ENCODE measurements at regions not wholly inside any gene's neighbourhood (a gene's known extent, or its start where the extent isn't known, plus 50 kb on each side); places are given as distances from the start of the nearest gene placed in this dataset.

- Histone ChIP-seq H3K79me2 (ENCODE audit: insufficient read depth, low read length) (no peaks in the 10 kb centered on the region), H3K9ac (ENCODE audit: low read depth, low read length, poor library complexity, severe bottlenecking) (no peak overlapping the region), H3K4me3 (ENCODE audit: low read length, poor library complexity, severe bottlenecking) (no peak overlapping the region), H3K9me3 (ENCODE audit: insufficient read depth, low read depth, low read length) (no peaks in the 10 kb centered on the region; the same call in 1 of the 2 replicates), H4K20me1 (ENCODE audit: insufficient read depth, low read length, poor library complexity, severe bottlenecking) (no peaks in the 10 kb centered on the region), H3K4me1 (ENCODE audit: insufficient read depth, low read length, poor library complexity, severe bottlenecking) (no peaks in the 10 kb centered on the region), H3F3A (ENCODE audit: low read depth) (no peaks in the 10 kb centered on the region), H3K4me2 (ENCODE audit: low read depth, low read length, poor library complexity, severe bottlenecking) (no peak overlapping the region), H2AFZ (ENCODE audit: low read length) (no peak overlapping the region), H3K9me2 (replicated peaks; ENCODE audit: low read depth, low read length) (no peaks in the 10 kb centered on the region), H3K27me3 (ENCODE audit: insufficient read depth, low read length, poor library complexity, severe bottlenecking) (no peaks in the 10 kb centered on the region), H3K36me3 (ENCODE audit: insufficient read depth, low read length) (no peaks in the 10 kb centered on the region)
- TF ChIP-seq EZH2phosphoT487 (IDR thresholded peaks at IDR 0.05; ENCODE audit: borderline replicate concordance) (no peak), CTCF (conservative IDR thresholded peaks at IDR 0.05; ENCODE audit: low read length) (no peak)
These were observed 287.3 kb downstream of the PTPRU start for GRCh38 chr1:29523576-29523975.

- Histone ChIP-seq H3F3A (ENCODE audit: low read depth) (no peaks in the 10 kb centered on the region), H3K4me1 (ENCODE audit: insufficient read depth, low read length, poor library complexity, severe bottlenecking) (no peaks in the 10 kb centered on the region), H2AFZ (ENCODE audit: low read length) (no peak overlapping the region), H3K4me3 (ENCODE audit: low read length, poor library complexity, severe bottlenecking) (no peak overlapping the region), H3K36me3 (ENCODE audit: insufficient read depth, low read length) (no peaks in the 10 kb centered on the region), H3K27me3 (ENCODE audit: insufficient read depth, low read length, poor library complexity, severe bottlenecking) (no peaks in the 10 kb centered on the region), H3K9me2 (replicated peaks; ENCODE audit: low read depth, low read length) (no peaks in the 10 kb centered on the region), H3K4me2 (ENCODE audit: low read depth, low read length, poor library complexity, severe bottlenecking) (no peak overlapping the region), H3K79me2 (ENCODE audit: insufficient read depth, low read length) (no peaks in the 10 kb centered on the region), H3K9me3 (ENCODE audit: insufficient read depth, low read depth, low read length) (no peaks in the 10 kb centered on the region; the same call in 1 of the 2 replicates), H4K20me1 (ENCODE audit: insufficient read depth, low read length, poor library complexity, severe bottlenecking) (no peaks in the 10 kb centered on the region), H3K9ac (ENCODE audit: low read depth, low read length, poor library complexity, severe bottlenecking) (no peak overlapping the region)
- TF ChIP-seq EZH2phosphoT487 (IDR thresholded peaks at IDR 0.05; ENCODE audit: borderline replicate concordance) (no peak), CTCF (conservative IDR thresholded peaks at IDR 0.05; ENCODE audit: low read length) (no peak)
These were observed 286.8 kb downstream of the PTPRU start for GRCh38 chr1:29523136-29523535.

GRCh38 chr1:29521811-29522580, 285.7 kb downstream of the PTPRU start:
- Histone ChIP-seq H2AFZ (ENCODE audit: low read length) (no peak overlapping the region), H3K9me3 (ENCODE audit: insufficient read depth, low read depth, low read length) (no peaks in the 10 kb centered on the region; the same call in 1 of the 2 replicates), H3K36me3 (ENCODE audit: insufficient read depth, low read length) (no peaks in the 10 kb centered on the region), H3K4me3 (ENCODE audit: low read length, poor library complexity, severe bottlenecking) (no peak overlapping the region), H3K9me2 (replicated peaks; ENCODE audit: low read depth, low read length) (no peaks in the 10 kb centered on the region), H3K4me1 (ENCODE audit: insufficient read depth, low read length, poor library complexity, severe bottlenecking) (no peaks in the 10 kb centered on the region), H3K9ac (ENCODE audit: low read depth, low read length, poor library complexity, severe bottlenecking) (no peak overlapping the region), H3F3A (ENCODE audit: low read depth) (no peaks in the 10 kb centered on the region), H3K79me2 (ENCODE audit: insufficient read depth, low read length) (no peaks in the 10 kb centered on the region), H4K20me1 (ENCODE audit: insufficient read depth, low read length, poor library complexity, severe bottlenecking) (no peaks in the 10 kb centered on the region), H3K4me2 (ENCODE audit: low read depth, low read length, poor library complexity, severe bottlenecking) (no peak overlapping the region), H3K27me3 (ENCODE audit: insufficient read depth, low read length, poor library complexity, severe bottlenecking) (no peaks in the 10 kb centered on the region)
- TF ChIP-seq CTCF (conservative IDR thresholded peaks at IDR 0.05; ENCODE audit: low read length) (no peak), EZH2phosphoT487 (IDR thresholded peaks at IDR 0.05; ENCODE audit: borderline replicate concordance) (no peak)
